Upper lobe of left lung (tissue), 4 donors: ENCODE measurements at regions not wholly inside any gene's neighbourhood (a gene's known extent, or its start where the extent isn't known, plus 50 kb on each side); places are given as distances from the start of the nearest gene placed in this dataset.

Experiments
- CTCF ChIP-seq, 6 experiments: fragments of 450-650 bp in 4 of 6; fragments of 200-600 bp in 2 of 6; sonication (generic) in 2 of 6; IDR thresholded peaks; one replicate each; pipeline ENCODE4 v1.5.1; 2016 to 2019; ENCODE audit warnings: antibody characterized with exemption in 6 of 6
- POLR2A ChIP-seq, 4 donors: fragments of 450-650 bp; IDR thresholded peaks; one replicate each; pipeline ENCODE4 v1.5.1; 2016 to 2017; ENCODE audit warnings: antibody characterized with exemption in 4 of 4, mild to moderate bottlenecking in 2 of 4

- TF ChIP-seq POLR2A (IDR thresholded peaks at IDR 0.05) (no peak), CTCF (IDR thresholded peaks at IDR 0.05) (no peak)
Observed at GRCh38 chr10:124287791-124288190, 130.9 kb downstream of the OAT start.
